VCaP (cell line): ENCODE measurements at regions not wholly inside any gene's neighbourhood (a gene's known extent, or its start where the extent isn't known, plus 50 kb on each side); places are given as distances from the start of the nearest gene placed in this dataset.

Experiments
- H3K27ac ChIP-seq: fragments of 450-650 bp; 2 replicates; pipeline ENCODE4 v1.5.1; 2017
- CTCF ChIP-seq: fragments of 450-650 bp; conservative IDR thresholded peaks from 2 replicates; pipeline ENCODE4 v1.5.1; 2017; ENCODE audit warnings: mild to moderate bottlenecking, moderate library complexity

DNA sequence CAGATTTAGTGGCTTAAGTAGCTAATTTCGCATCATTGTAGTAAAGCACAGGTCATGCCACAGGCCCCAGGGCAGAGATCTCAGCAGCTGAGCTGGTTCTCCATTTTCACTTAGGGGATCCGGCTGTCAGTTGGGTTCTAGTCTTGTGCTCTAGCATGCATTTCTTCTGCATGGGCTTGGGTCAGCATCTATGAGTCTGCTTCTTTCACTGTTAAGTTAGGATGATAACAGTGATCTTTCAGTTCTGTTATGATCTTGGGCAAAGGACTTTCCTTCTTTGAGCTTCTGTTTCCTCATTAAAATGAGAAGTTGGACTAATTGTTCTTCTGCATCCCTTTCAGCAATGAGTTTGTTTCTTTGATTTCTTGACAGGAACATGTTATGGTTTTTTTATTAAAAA lies 123.6 kb upstream of the DNAH14 start:
- no peak for TF ChIP-seq CTCF
- H3K27ac ChIP-seq: no peak overlapping the region

- no peak overlapping the region for H3K27ac ChIP-seq
- TF ChIP-seq CTCF: no peak
These were observed 120.3 kb upstream of the DNAH14 start for GRCh38 chr1:224809137-224809536.

- H3K27ac ChIP-seq: no peak overlapping the region
- no peak for TF ChIP-seq CTCF
These were observed 119.9 kb upstream of the DNAH14 start for GRCh38 chr1:224809613-224810012.

- TF ChIP-seq CTCF: no peak
- no peak overlapping the region for H3K27ac ChIP-seq
These were observed 117.9 kb upstream of the DNAH14 start for GRCh38 chr1:224811564-224811963.

DNA sequence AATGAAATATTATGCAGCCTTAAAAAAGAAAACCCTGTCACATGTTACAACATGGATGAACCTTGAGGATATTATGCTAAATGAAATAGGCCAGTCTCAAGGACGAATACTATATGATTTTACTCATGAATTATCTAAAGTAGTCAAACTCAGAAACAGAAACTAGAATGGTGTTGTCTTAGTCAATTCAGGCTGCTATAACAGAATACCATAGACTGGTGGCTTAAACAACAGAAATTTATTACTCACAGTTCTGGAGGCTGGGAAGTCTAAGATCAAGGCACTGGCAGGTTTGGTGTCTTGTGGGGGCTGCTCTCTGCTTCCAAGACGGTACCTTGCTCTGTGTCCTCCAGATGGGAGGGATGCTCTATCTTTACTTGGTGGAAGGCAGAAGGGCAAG lies 113.8 kb upstream of the DNAH14 start:
- no peak overlapping the region for H3K27ac ChIP-seq
- no peak for TF ChIP-seq CTCF

DNA sequence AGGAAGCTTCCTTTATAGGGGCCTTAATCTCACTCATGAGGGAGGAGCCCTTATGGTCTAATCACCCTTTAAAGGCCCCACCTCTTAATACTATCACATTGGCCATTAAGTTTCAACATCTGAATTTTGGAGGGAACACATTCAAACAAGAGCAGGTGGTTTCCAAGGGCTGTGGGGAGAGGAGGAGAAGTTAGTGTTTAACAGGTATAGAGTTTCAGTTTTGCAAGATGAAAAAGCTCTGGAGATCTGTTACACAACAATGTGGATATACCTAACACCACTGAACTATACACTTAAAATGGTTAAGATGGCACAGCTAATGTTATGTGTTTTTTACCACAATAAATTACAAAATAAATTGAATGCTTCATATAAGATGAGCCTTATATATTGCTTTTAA lies 113.4 kb upstream of the DNAH14 start:
- no peak overlapping the region for H3K27ac ChIP-seq
- TF ChIP-seq CTCF: no peak

DNA sequence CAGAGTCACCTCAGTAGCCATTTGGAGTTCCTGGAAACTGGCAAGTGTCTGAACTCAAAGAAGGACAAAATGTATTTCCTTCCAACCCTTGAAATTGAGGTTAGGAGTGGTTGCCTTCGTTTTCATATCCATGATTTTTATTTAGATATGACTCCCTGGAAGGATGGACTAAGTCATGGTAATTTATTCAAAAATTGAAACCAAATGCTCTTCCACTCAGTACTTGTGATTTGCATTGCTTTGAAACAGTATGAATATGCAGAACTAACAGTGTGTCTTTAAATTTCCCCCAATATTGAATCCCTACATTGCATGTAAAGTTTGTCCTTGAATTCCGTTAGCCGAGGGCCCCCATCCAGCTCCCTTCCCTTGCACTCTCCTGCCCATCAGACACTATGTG lies 112.1 kb upstream of the DNAH14 start:
- H3K27ac ChIP-seq: no peak overlapping the region
- TF ChIP-seq CTCF: no peak

GRCh38 chr1:224819861-224820260 lies 109.6 kb upstream of the DNAH14 start:
- TF ChIP-seq CTCF: no peak

More at GRCh38 chr1:224819861-224820260, 109.6 kb upstream of the DNAH14 start:
- no peak overlapping the region for H3K27ac ChIP-seq
